Islet precursor cell (in vitro differentiated cells): ENCODE measurements at regions not wholly inside any gene's neighbourhood (a gene's known extent, or its start where the extent isn't known, plus 50 kb on each side); places are given as distances from the start of the nearest gene placed in this dataset.
A peak's percentile ranks its signal among the peaks of the same experiment; 100 is the strongest.
"Not testable (repeated sequence)": the region's sequence is repeated elsewhere in the genome, so short reads cannot be mapped to it uniquely, and the experiment has no call there.

Experiments used
- DNase-seq: peaks from one replicate; pipeline ENCODE4 v3.0.0-alpha.2; 2018

GRCh38 chr21:15281714-15282113, 216.9 kb upstream of the NRIP1 start:
- no peak for DNase-seq

- no peak for DNase-seq
These were observed 217.9 kb upstream of the NRIP1 start for GRCh38 chr21:15282665-15283064.

GRCh38 chr21:15283138-15283537, 218.3 kb upstream of the NRIP1 start:
- no peak for DNase-seq

- no peak for DNase-seq
These were observed 219.0 kb upstream of the NRIP1 start for GRCh38 chr21:15283789-15284188.

- DNase-seq = no peak
These were observed 220.8 kb upstream of the NRIP1 start for GRCh38 chr21:15285556-15285955.

- no peak for DNase-seq
These were observed 224.4 kb upstream of the NRIP1 start for GRCh38 chr21:15289246-15289645.

GRCh38 chr21:15289896-15290841, 225.4 kb upstream of the NRIP1 start:
- DNase-seq = peak; percentile 63

- peak; percentile 92 for DNase-seq
These were observed 226.9 kb upstream of the NRIP1 start for GRCh38 chr21:15291621-15292266.

GRCh38 chr21:15293240-15293639, 228.4 kb upstream of the NRIP1 start:
- DNase-seq = peak; percentile 88

GRCh38 chr21:15295875-15296274, 231.1 kb upstream of the NRIP1 start:
- no peak for DNase-seq

- DNase-seq = no peak
These were observed 233.0 kb upstream of the NRIP1 start for GRCh38 chr21:15297824-15298223.

GRCh38 chr21:15298306-15298705, 233.5 kb upstream of the NRIP1 start:
- no peak for DNase-seq

GRCh38 chr21:15298755-15299154, 234.0 kb upstream of the NRIP1 start:
- DNase-seq = not testable (repeated sequence)

- DNase-seq = no peak
These were observed 235.3 kb upstream of the NRIP1 start for GRCh38 chr21:15300131-15300530.

GRCh38 chr21:15301014-15301413, 236.2 kb upstream of the NRIP1 start:
- no peak for DNase-seq

GRCh38 chr21:15301736-15302135, 236.9 kb upstream of the NRIP1 start:
- no peak for DNase-seq

- no peak for DNase-seq
These were observed 241.5 kb upstream of the NRIP1 start for GRCh38 chr21:15306271-15306670.

- DNase-seq = no peak
These were observed 243.5 kb upstream of the NRIP1 start for GRCh38 chr21:15308333-15308732.

- no peak for DNase-seq
These were observed 244.3 kb upstream of the NRIP1 start for GRCh38 chr21:15309022-15309590.

- DNase-seq = no peak
These were observed 244.9 kb upstream of the NRIP1 start for GRCh38 chr21:15309721-15310120.

GRCh38 chr21:15311510-15311909, 246.7 kb upstream of the NRIP1 start:
- DNase-seq = no peak

- not testable (repeated sequence) for DNase-seq
These were observed 252.2 kb upstream of the NRIP1 start for GRCh38 chr21:15317034-15317433.

GRCh38 chr21:15319727-15320126, 254.9 kb upstream of the NRIP1 start:
- no peak for DNase-seq

- no peak for DNase-seq
These were observed 259.7 kb upstream of the NRIP1 start for GRCh38 chr21:15324542-15324941.
